Neuronal stem cell (in vitro differentiated cells): ENCODE measurements at regions not wholly inside any gene's neighbourhood (a gene's known extent, or its start where the extent isn't known, plus 50 kb on each side); places are given as distances from the start of the nearest gene placed in this dataset.

Experiments used
- DNase-seq: peaks from one replicate; pipeline ENCODE4 v3.0.0-alpha.2; 2013; ENCODE audit warnings: low spot score
- H2AFZ ChIP-seq: one replicate; pipeline ENCODE4 v1.6.1; 2013; ENCODE audit warnings: mild to moderate bottlenecking, low read length, inconsistent platforms
- H2AK5ac ChIP-seq: 2 replicates; pipeline ENCODE4 v1.6.1; 2013; ENCODE audit warnings: low read depth, mild to moderate bottlenecking, inconsistent platforms, low read length, moderate library complexity, mixed read lengths
- H2BK120ac ChIP-seq: 2 replicates; pipeline ENCODE4 v1.6.1; 2013; ENCODE audit warnings: low read depth, mild to moderate bottlenecking, inconsistent platforms, low read length, moderate library complexity, mixed read lengths
- H2BK12ac ChIP-seq: one replicate; pipeline ENCODE4 v1.6.1; 2013; ENCODE audit warnings: low read length, inconsistent platforms
- H2BK15ac ChIP-seq: 2 replicates; pipeline ENCODE4 v1.6.1; 2013; ENCODE audit warnings: mild to moderate bottlenecking, low read length, inconsistent platforms, mixed read lengths
- H2BK5ac ChIP-seq: one replicate; pipeline ENCODE4 v1.6.1; 2013; ENCODE audit warnings: inconsistent platforms, mild to moderate bottlenecking, low read length, moderate library complexity
- H3K14ac ChIP-seq: one replicate; pipeline ENCODE4 v1.6.1; 2013; ENCODE audit warnings: low read length, inconsistent platforms
- H3K18ac ChIP-seq: 2 replicates; pipeline ENCODE4 v1.6.1; 2013; ENCODE audit warnings: low read length, inconsistent platforms
- H3K23ac ChIP-seq: 2 replicates; pipeline ENCODE4 v1.6.1; 2013; ENCODE audit warnings: low read depth, mild to moderate bottlenecking, mixed read lengths, low read length, inconsistent platforms; ENCODE audit not compliant: poor library complexity
- H3K27ac ChIP-seq: replicated peaks from 3 replicates; pipeline ENCODE4 v1.5.1; 2013; ENCODE audit warnings: low read length, inconsistent platforms
- H3K27me3 ChIP-seq, 3 experiments: 2 replicates each; pipeline ENCODE4 v1.6.1; 2013; ENCODE audit warnings: low read length in 3 of 3, mild to moderate bottlenecking in 2 of 3, inconsistent platforms in 1 of 3, low read depth in 1 of 3, mixed read lengths in 1 of 3, moderate library complexity in 1 of 3; ENCODE audit not compliant: control insufficient read depth in 3 of 3, insufficient read depth in 3 of 3
- H3K36me3 ChIP-seq, 2 donors: replicated peaks in 1 of 2; 2 replicates each; pipeline ENCODE4 v1.6.1; 2013; ENCODE audit warnings: low read length in 2 of 2; ENCODE audit not compliant: control insufficient read depth in 2 of 2, insufficient read depth in 2 of 2
- H3K4ac ChIP-seq: 2 replicates; pipeline ENCODE4 v1.6.1; 2013; ENCODE audit warnings: inconsistent platforms, mild to moderate bottlenecking, low read length, moderate library complexity
- H3K4me1 ChIP-seq, 2 donors: 1 replicate in 1 of 2; 2 replicates in 1 of 2; pipeline ENCODE4 v1.6.1; 2013; ENCODE audit warnings: low read length in 2 of 2, low read depth in 1 of 2; ENCODE audit not compliant: control insufficient read depth in 2 of 2, insufficient read depth in 1 of 2
- H3K4me2 ChIP-seq: one replicate; pipeline ENCODE4 v1.6.1; 2013; ENCODE audit warnings: mild to moderate bottlenecking, low read length, inconsistent platforms; ENCODE audit not compliant: insufficient read depth, poor library complexity, severe bottlenecking
- H3K4me3 ChIP-seq, 2 donors: 2 replicates each; pipeline ENCODE4 v1.5.1; 2013; ENCODE audit warnings: low read length in 2 of 2, mild to moderate bottlenecking in 2 of 2, inconsistent platforms in 1 of 2, moderate library complexity in 1 of 2
- H3K79me1 ChIP-seq: one replicate; pipeline ENCODE4 v1.6.1; 2013; ENCODE audit warnings: low read depth, mild to moderate bottlenecking, inconsistent platforms, low read length, moderate library complexity
- H3K9ac ChIP-seq: one replicate; pipeline ENCODE4 v1.6.1; 2013; ENCODE audit warnings: mild to moderate bottlenecking, low read depth, low read length, inconsistent platforms; ENCODE audit not compliant: poor library complexity
- H3K9me3 ChIP-seq, 2 donors: replicated peaks in 1 of 2; 2 replicates each; pipeline versions ENCODE3 to v1.6.1; 2013; ENCODE audit warnings: low read length in 2 of 2, mild to moderate bottlenecking in 2 of 2, inconsistent platforms in 1 of 2, low read depth in 1 of 2, mixed read lengths in 1 of 2, moderate library complexity in 1 of 2; ENCODE audit not compliant: control insufficient read depth in 2 of 2, insufficient read depth in 1 of 2
- H4K8ac ChIP-seq: one replicate; pipeline ENCODE4 v1.6.1; 2013; ENCODE audit warnings: low read depth, mild to moderate bottlenecking, inconsistent platforms, low read length, moderate library complexity
- H4K91ac ChIP-seq: one replicate; pipeline ENCODE4 v1.6.1; 2013; ENCODE audit warnings: low read length, low read depth, mild to moderate bottlenecking, inconsistent platforms; ENCODE audit not compliant: poor library complexity
- WGBS, 2 donors: extraction: QIAGEN DNeasy Blood & Tissue Kit; methylation state at CpG; one replicate each; pipeline ENCODE4 v1.1.7; 2013; ENCODE audit warnings: missing lambda C conversion rate in 2 of 2, mixed read lengths in 1 of 2; ENCODE audit not compliant: insufficient read length in 2 of 2, insufficient replicate concordance in 1 of 2; ENCODE audit errors: extremely low coverage in 2 of 2; 5-methylcytosine and 5-hydroxymethylcytosine counted together

- Histone ChIP-seq H3K36me3 (no peaks in the 10 kb centered on the region), H2AK5ac (no peak overlapping the region), H2BK120ac (no peak overlapping the region), H3K9ac (no peak overlapping the region), H4K8ac (no peak overlapping the region), H3K4ac (no peak overlapping the region), H3K27me3 (no peaks in the 10 kb centered on the region), H3K14ac (no peak overlapping the region), H3K9me3 (no peaks in the 10 kb centered on the region), H3K4me3 (no peak overlapping the region), H3K18ac (no peak overlapping the region), H2AFZ (no peak overlapping the region), H3K23ac (no peak overlapping the region), H3K27ac (no peak overlapping the region), H2BK12ac (no peak overlapping the region), H3K4me1 (no peaks in the 10 kb centered on the region), H4K91ac (no peak overlapping the region), H2BK15ac (no peak overlapping the region), H2BK5ac (no peak overlapping the region), H3K4me2 (no peak overlapping the region), H3K79me1 (no peaks in the 10 kb centered on the region)
- no peak for DNase-seq
- no CpG with 5 or more reads among the region's 1 CpG for WGBS, 2 donors
Measured at GRCh38 chr1:166573199-166573598, 266.1 kb upstream of the POGK start.

GRCh38 chr1:166579557-166580501 is 259.4 kb upstream of the POGK start:
- no CpG with 5 or more reads among the region's 7 CpGs for WGBS, 2 donors
- H3K36me3 ChIP-seq, result no peaks in the 10 kb centered on the region
- H3K9me3 ChIP-seq, result peaks cover 0 to 1% of the 10 kb centered on the region in 2 donors
- no peak overlapping the region for H2AK5ac ChIP-seq
- H2AFZ ChIP-seq, result no peak overlapping the region
- no peak overlapping the region for H3K14ac ChIP-seq
- no peak overlapping the region for H2BK15ac ChIP-seq
- H3K18ac ChIP-seq, result no peak overlapping the region
- no peak for DNase-seq
- no peak overlapping the region for H3K4me3 ChIP-seq
- no peak overlapping the region for H3K27ac ChIP-seq
- no peak overlapping the region for H3K4ac ChIP-seq
- H2BK12ac ChIP-seq, result no peak overlapping the region
- no peaks in the 10 kb centered on the region for H3K4me1 ChIP-seq
- no peak overlapping the region for H3K9ac ChIP-seq
- H2BK5ac ChIP-seq, result no peak overlapping the region
- H3K4me2 ChIP-seq, result no peak overlapping the region
- no peak overlapping the region for H4K91ac ChIP-seq
- no peak overlapping the region for H4K8ac ChIP-seq
- no peaks in the 10 kb centered on the region for H3K79me1 ChIP-seq
- H3K23ac ChIP-seq, result no peak overlapping the region
- H2BK120ac ChIP-seq, result no peak overlapping the region
- peaks cover 0 to 7% (median 0%) of the 10 kb centered on the region in 3 experiments for H3K27me3 ChIP-seq

GRCh38 chr1:166588741-166589140 is 250.5 kb upstream of the POGK start:
- Histone ChIP-seq H2BK15ac (no peak overlapping the region), H3K4me3 (no peak overlapping the region), H3K9me3 (no peaks in the 10 kb centered on the region), H3K18ac (no peak overlapping the region), H3K14ac (no peak overlapping the region), H2BK12ac (no peak overlapping the region), H4K91ac (no peak overlapping the region), H3K4me2 (no peak overlapping the region), H3K27me3 (no peaks in the 10 kb centered on the region), H3K9ac (no peak overlapping the region), H3K4ac (no peak overlapping the region), H3K27ac (no peak overlapping the region), H4K8ac (no peak overlapping the region), H3K23ac (no peak overlapping the region), H2BK120ac (no peak overlapping the region), H2AFZ (no peak overlapping the region), H2BK5ac (no peak overlapping the region), H2AK5ac (no peak overlapping the region), H3K36me3 (no peaks in the 10 kb centered on the region), H3K4me1 (no peaks in the 10 kb centered on the region), H3K79me1 (no peaks in the 10 kb centered on the region)
- WGBS, 2 donors, result no CpG with 5 or more reads among the region's 6 CpGs
- no peak for DNase-seq

GRCh38 chr1:166590161-166590560 is 249.1 kb upstream of the POGK start:
- H4K8ac ChIP-seq, result no peak overlapping the region

More at GRCh38 chr1:166590161-166590560, 249.1 kb upstream of the POGK start:
- Histone ChIP-seq H3K14ac (no peak overlapping the region), H3K4me2 (no peak overlapping the region), H4K91ac (no peak overlapping the region), H2BK5ac (no peak overlapping the region), H3K27me3 (no peaks in the 10 kb centered on the region), H3K9ac (no peak overlapping the region), H3K9me3 (no peaks in the 10 kb centered on the region), H2BK120ac (no peak overlapping the region), H2AFZ (no peak overlapping the region), H3K79me1 (no peaks in the 10 kb centered on the region), H3K18ac (no peak overlapping the region), H3K36me3 (no peaks in the 10 kb centered on the region), H2BK12ac (no peak overlapping the region), H3K27ac (no peak overlapping the region), H2AK5ac (no peak overlapping the region), H2BK15ac (no peak overlapping the region), H3K4ac (no peak overlapping the region), H3K23ac (no peak overlapping the region), H3K4me1 (no peaks in the 10 kb centered on the region), H3K4me3 (no peak overlapping the region)
- no CpG with 5 or more reads among the region's 2 CpGs for WGBS, 2 donors
- no peak for DNase-seq
